NT2/D1 (cell line): ENCODE measurements at regions not wholly inside any gene's neighbourhood (a gene's known extent, or its start where the extent isn't known, plus 50 kb on each side); places are given as distances from the start of the nearest gene placed in this dataset.

Experiments
- YY1 ChIP-seq: IDR thresholded peaks from 2 replicates; pipeline ENCODE4 v1.6.1; 2011; ENCODE audit not compliant: insufficient read length, insufficient read depth
- ZNF274 ChIP-seq: IDR thresholded peaks from 2 replicates; pipeline ENCODE4 v1.6.1; 2011; ENCODE audit warnings: mild to moderate bottlenecking, low read depth, low read length

DNA sequence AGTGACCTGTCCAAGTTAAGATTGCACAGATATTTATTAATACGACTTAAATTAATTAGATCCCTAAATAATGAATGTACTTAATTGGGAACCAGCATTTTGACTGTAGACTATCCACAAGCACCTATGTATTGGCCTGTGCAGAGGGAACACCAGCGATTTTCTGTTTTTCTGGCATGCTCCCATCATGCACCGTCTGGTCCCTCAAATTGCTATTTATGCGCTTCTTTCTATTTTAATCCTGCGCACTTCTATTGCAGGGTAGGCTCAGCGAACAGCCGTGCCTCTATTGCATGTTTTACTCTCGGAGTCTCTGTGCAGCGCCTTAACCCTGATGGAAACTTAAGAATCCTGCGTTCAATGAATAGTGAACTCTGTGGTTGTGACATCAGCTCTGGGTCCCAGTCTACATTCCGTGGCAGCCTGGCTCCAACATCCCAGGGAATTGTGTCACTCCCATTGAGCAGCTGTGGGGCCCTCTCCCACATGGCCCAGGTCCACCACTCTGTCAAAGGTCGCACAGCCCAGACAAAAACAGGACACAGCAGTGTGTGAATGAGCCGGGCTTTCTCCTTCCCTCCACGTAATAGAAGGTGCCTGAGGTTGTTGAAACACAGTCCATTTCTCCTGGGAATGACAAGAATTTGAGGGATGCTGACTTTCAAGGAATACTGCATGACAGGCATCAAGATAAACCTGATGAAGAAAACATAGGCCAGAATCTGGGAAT lies 239.7 kb upstream of the KLF6 start:
- no peak for TF ChIP-seq YY1
- no peak for TF ChIP-seq ZNF274
